ENCODE measurements at regions not wholly inside any gene's neighbourhood (a gene's known extent, or its start where the extent isn't known, plus 50 kb on each side); places are given as distances from the start of the nearest gene placed in this dataset.

- no peak for TF ChIP-seq ZNF561 (tag by site-specific recombination; IDR thresholded peaks at IDR 0.05; ENCODE audit: borderline replicate concordance)
- no peak for TF ChIP-seq ZNF239 (tag by site-specific recombination; IDR thresholded peaks at IDR 0.05)
- no peak for TF ChIP-seq ZBTB26 (tag by site-specific recombination; optimal IDR thresholded peaks at IDR 0.05)
- no peak for TF ChIP-seq CTCF (tag by site-specific recombination; IDR thresholded peaks at IDR 0.05)
- no peak for TF ChIP-seq ZBTB21 (tag by site-specific recombination; IDR thresholded peaks at IDR 0.05)
- no peak for TF ChIP-seq SP2 (tag by site-specific recombination; IDR thresholded peaks at IDR 0.05)
- no peak for TF ChIP-seq PATZ1 (tag by site-specific recombination; IDR thresholded peaks at IDR 0.05)
- TF ChIP-seq HOXA7 (CRISPR knock-in tag; IDR thresholded peaks at IDR 0.05; ENCODE audit: borderline replicate concordance) = no peak
- TF ChIP-seq ZBTB49 (tag by site-specific recombination; IDR thresholded peaks at IDR 0.05; ENCODE audit: low read depth) = no peak
- no peak for TF ChIP-seq TRIM28 (IDR thresholded peaks at IDR 0.05; ENCODE audit: borderline replicate concordance, low read length)
- no peak for TF ChIP-seq ZNF571 (tag by site-specific recombination; IDR thresholded peaks at IDR 0.05)
These were observed 848.7 kb upstream of the FOXG1 start for GRCh38 chr14:27917896-27918295.

All from HEK293 (cell line).